Thoracic aorta (tissue), 2 donors: ENCODE measurements at regions not wholly inside any gene's neighbourhood (a gene's known extent, or its start where the extent isn't known, plus 50 kb on each side); places are given as distances from the start of the nearest gene placed in this dataset.
A peak's percentile ranks its signal among the peaks of the same experiment; 100 is the strongest.
"Not testable (repeated sequence)": the region's sequence is repeated elsewhere in the genome, so short reads cannot be mapped to it uniquely, and the experiment has no call there.

Experiments used
- ATAC-seq: fragments of 150-250 bp; one replicate; pipeline ENCODE4 v1.8.0; 2017; ENCODE audit warnings: low read depth; ENCODE audit not compliant: insufficient number of reproducible peaks, low FRiP score
- DNase-seq: peaks from one replicate; pipeline ENCODE4 v3.0.0-alpha.2; 2020; ENCODE audit warnings: low spot score
- H3K27ac ChIP-seq, 2 donors: fragments of 200-600 bp; sonication (generic); 1 replicate in 1 of 2; 2 replicates in 1 of 2; pipeline ENCODE4 v1.5.1; 2016; ENCODE audit warnings: mild to moderate bottlenecking in 2 of 2, moderate library complexity in 2 of 2
- H3K27me3 ChIP-seq: fragments of 200-600 bp; sonication (generic); replicated peaks from 2 replicates; pipeline ENCODE4 v1.6.0; 2016; ENCODE audit warnings: mild to moderate bottlenecking; ENCODE audit not compliant: insufficient read depth
- H3K36me3 ChIP-seq: fragments of 200-600 bp; sonication (generic); one replicate; pipeline ENCODE4 v1.5.1; 2016
- H3K4me1 ChIP-seq, 2 donors: fragments of 200-600 bp; sonication (generic); 1 replicate in 1 of 2; 2 replicates in 1 of 2; pipeline versions ENCODE4 v1.5.1 to v1.6.0; 2016; ENCODE audit warnings: low read depth in 2 of 2, mild to moderate bottlenecking in 1 of 2; ENCODE audit not compliant: control insufficient read depth in 1 of 2
- H3K4me3 ChIP-seq: fragments of 200-600 bp; sonication (generic); 2 replicates; pipeline ENCODE4 v1.5.1; 2016; ENCODE audit warnings: mild to moderate bottlenecking
- H3K9me3 ChIP-seq: fragments of 200-600 bp; sonication (generic); 2 replicates; pipeline ENCODE4 v1.5.1; 2016
- TF ChIP-seq, protein P1 (sequence below): fragments of 200-600 bp; sonication (generic); IDR thresholded peaks from one replicate; pipeline ENCODE4 v1.5.1; 2019; ENCODE audit warnings: antibody characterized with exemption

GRCh38 chr1:192462616-192463015, 113.0 kb upstream of the RGS1 start:
- Histone ChIP-seq H3K4me3 (no peak overlapping the region), H3K9me3 (no peaks in the 10 kb centered on the region), H3K36me3 (no peaks in the 10 kb centered on the region), H3K27me3 (no peaks in the 10 kb centered on the region), H3K4me1 (no peaks in the 10 kb centered on the region), H3K27ac (no peak overlapping the region)
- DNase-seq (no peak), ATAC-seq (no peak)
- TF ChIP-seq, protein P1, sequence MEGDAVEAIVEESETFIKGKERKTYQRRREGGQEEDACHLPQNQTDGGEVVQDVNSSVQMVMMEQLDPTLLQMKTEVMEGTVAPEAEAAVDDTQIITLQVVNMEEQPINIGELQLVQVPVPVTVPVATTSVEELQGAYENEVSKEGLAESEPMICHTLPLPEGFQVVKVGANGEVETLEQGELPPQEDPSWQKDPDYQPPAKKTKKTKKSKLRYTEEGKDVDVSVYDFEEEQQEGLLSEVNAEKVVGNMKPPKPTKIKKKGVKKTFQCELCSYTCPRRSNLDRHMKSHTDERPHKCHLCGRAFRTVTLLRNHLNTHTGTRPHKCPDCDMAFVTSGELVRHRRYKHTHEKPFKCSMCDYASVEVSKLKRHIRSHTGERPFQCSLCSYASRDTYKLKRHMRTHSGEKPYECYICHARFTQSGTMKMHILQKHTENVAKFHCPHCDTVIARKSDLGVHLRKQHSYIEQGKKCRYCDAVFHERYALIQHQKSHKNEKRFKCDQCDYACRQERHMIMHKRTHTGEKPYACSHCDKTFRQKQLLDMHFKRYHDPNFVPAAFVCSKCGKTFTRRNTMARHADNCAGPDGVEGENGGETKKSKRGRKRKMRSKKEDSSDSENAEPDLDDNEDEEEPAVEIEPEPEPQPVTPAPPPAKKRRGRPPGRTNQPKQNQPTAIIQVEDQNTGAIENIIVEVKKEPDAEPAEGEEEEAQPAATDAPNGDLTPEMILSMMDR: no peak

GRCh38 chr1:192463661-192464060, 111.9 kb upstream of the RGS1 start:
- ATAC-seq (no peak), DNase-seq (no peak)
- Histone ChIP-seq H3K4me1 (no peaks in the 10 kb centered on the region), H3K4me3 (no peak overlapping the region), H3K9me3 (no peaks in the 10 kb centered on the region), H3K27ac (no peak overlapping the region), H3K27me3 (no peaks in the 10 kb centered on the region), H3K36me3 (no peaks in the 10 kb centered on the region)
- TF ChIP-seq, protein P1: no peak

DNA sequence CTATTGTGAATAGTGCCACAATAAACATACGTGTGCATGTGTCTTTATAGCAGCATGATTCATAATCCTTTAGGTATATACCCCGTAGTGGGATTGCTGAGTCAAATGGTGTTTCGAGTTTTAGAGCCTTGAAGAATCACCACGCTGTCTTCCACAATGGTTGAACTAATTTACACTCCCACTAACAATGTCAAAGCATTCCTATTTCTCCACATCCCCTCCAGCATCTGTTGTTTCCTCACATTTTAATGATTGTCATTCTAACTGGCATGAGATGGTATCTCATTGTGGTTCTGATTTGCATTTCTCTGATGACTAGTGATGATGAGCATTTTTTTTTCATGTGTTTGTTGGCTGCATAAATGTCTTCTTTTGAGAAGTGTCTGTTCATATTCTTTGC, 110.4 kb upstream of the RGS1 start:
- not testable (repeated sequence) for H3K27me3 ChIP-seq, DNase-seq, H3K9me3 ChIP-seq, H3K4me3 ChIP-seq, ATAC-seq, H3K27ac ChIP-seq, H3K36me3 ChIP-seq, H3K4me1 ChIP-seq

DNA sequence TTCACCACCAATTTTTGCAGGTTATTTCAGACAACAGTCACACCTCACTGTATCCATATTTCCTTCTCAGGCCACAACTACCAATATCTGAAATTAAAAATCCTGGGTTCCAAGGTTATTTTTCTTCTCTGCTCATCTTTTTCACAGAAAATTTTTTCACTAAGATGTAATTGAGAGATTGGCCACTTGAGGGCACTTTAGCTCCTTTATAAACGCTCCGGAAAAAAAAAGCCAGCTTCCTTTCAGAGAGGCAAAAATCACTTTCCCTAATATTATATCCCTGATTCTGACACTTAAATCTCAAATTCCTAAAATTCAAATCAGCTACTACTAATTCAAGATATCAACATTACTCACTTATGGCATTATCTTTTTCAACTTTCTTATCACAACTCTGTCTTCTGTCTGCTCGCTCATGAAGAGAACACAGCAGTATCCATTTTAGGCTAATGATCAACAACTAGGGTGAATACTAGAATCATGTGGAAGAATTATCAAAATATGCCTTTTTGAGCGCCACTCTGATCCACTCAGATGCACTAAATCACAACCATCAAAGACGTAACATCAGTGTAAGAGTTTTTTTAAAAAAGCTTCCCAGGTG, 101.4 kb upstream of the RGS1 start:
- TF ChIP-seq, protein P1: peak; percentile 67
- Histone ChIP-seq H3K4me3 (no peak overlapping the region), H3K27ac (no peak overlapping the region), H3K9me3 (no peaks in the 10 kb centered on the region), H3K36me3 (no peaks in the 10 kb centered on the region), H3K27me3 (no peaks in the 10 kb centered on the region), H3K4me1 (peaks cover 0 to 8% of the 10 kb centered on the region in 2 donors)
- no peak for DNase-seq
- no peak for ATAC-seq

GRCh38 chr1:192475329-192475728, 100.2 kb upstream of the RGS1 start:
- H3K9me3 ChIP-seq: no peaks in the 10 kb centered on the region
- no peak overlapping the region for H3K4me3 ChIP-seq
- H3K36me3 ChIP-seq: no peaks in the 10 kb centered on the region
- TF ChIP-seq, protein P1: no peak
- H3K4me1 ChIP-seq: peaks cover 0 to 8% of the 10 kb centered on the region in 2 donors
- no peak overlapping the region for H3K27ac ChIP-seq
- DNase-seq (no peak), ATAC-seq (no peak)
- H3K27me3 ChIP-seq: no peaks in the 10 kb centered on the region

GRCh38 chr1:192475970-192476369, 99.6 kb upstream of the RGS1 start:
- ATAC-seq (no peak), DNase-seq (no peak)
- Histone ChIP-seq H3K27ac (no peak overlapping the region), H3K27me3 (no peaks in the 10 kb centered on the region), H3K36me3 (no peaks in the 10 kb centered on the region), H3K4me3 (no peak overlapping the region), H3K9me3 (no peaks in the 10 kb centered on the region), H3K4me1 (peaks cover 0 to 8% of the 10 kb centered on the region in 2 donors)
- TF ChIP-seq, protein P1: no peak
